Liver (tissue), 3 donors: ENCODE measurements at regions not wholly inside any gene's neighbourhood (a gene's known extent, or its start where the extent isn't known, plus 50 kb on each side); places are given as distances from the start of the nearest gene placed in this dataset.

Experiments used
- ATF3 ChIP-seq: IDR thresholded peaks from 2 replicates; pipeline ENCODE4 v1.6.1; 2016; ENCODE audit warnings: antibody characterized with exemption
- CTCF ChIP-seq: fragments of 150-350 bp; IDR thresholded peaks from 2 replicates; pipeline ENCODE4 v1.5.1; 2017; ENCODE audit warnings: improper control_type of control experiment, low read depth, low read length; ENCODE audit not compliant: missing input control
- FOXA1 ChIP-seq: IDR thresholded peaks from 2 replicates; pipeline ENCODE4 v1.6.1; 2016; ENCODE audit warnings: antibody characterized with exemption
- GABPA ChIP-seq, 2 donors: IDR thresholded peaks in 1 of 2; conservative IDR thresholded peaks in 1 of 2; 2 replicates each; pipeline ENCODE4 v1.6.1; 2016; ENCODE audit warnings: antibody characterized with exemption in 2 of 2, mild to moderate bottlenecking in 1 of 2, moderate library complexity in 1 of 2
- HNF4A ChIP-seq, 2 donors: conservative IDR thresholded peaks; 2 replicates each; pipeline ENCODE4 v1.6.1; 2016; ENCODE audit warnings: antibody characterized with exemption in 2 of 2, mild to moderate bottlenecking in 2 of 2
- MAX ChIP-seq: IDR thresholded peaks from 2 replicates; pipeline ENCODE4 v1.6.1; 2016; ENCODE audit warnings: antibody characterized with exemption
- RAD21 ChIP-seq, 2 donors: IDR thresholded peaks; 2 replicates each; pipeline ENCODE4 v1.6.1; 2016; ENCODE audit warnings: antibody characterized with exemption in 2 of 2, mild to moderate bottlenecking in 2 of 2
- REST ChIP-seq: IDR thresholded peaks from 2 replicates; pipeline ENCODE4 v1.6.1; 2016; ENCODE audit warnings: antibody characterized with exemption, mild to moderate bottlenecking
- SP1 ChIP-seq: IDR thresholded peaks from 2 replicates; pipeline ENCODE4 v1.6.1; 2018; ENCODE audit warnings: antibody characterized with exemption, mild to moderate bottlenecking
- TAF1 ChIP-seq: conservative IDR thresholded peaks from 2 replicates; pipeline ENCODE4 v1.6.1; 2016; ENCODE audit warnings: antibody characterized with exemption, mild to moderate bottlenecking
- ZBTB33 ChIP-seq: IDR thresholded peaks from 2 replicates; pipeline ENCODE4 v1.6.1; 2016; ENCODE audit warnings: antibody characterized with exemption
- donor health status: healthy.
- donor health status: healthy.

GRCh38 chr13:106815545-106815944 is 247.6 kb upstream of the ARGLU1 start:
- TF ChIP-seq CTCF (no peak), TAF1 (no peak), HNF4A (conservative IDR thresholded peaks at IDR 0.05) (no peak), FOXA1 (no peak), SP1 (no peak), REST (no peak), RAD21 (IDR thresholded peaks at IDR 0.05) (no peak), ATF3 (no peak), GABPA (IDR thresholded peaks at IDR 0.05 in 1 of 2, conservative IDR thresholded peaks at IDR 0.05 in 1 of 2) (no peak), MAX (no peak), ZBTB33 (no peak)
